ENCODE measurements at regions not wholly inside any gene's neighbourhood (a gene's known extent, or its start where the extent isn't known, plus 50 kb on each side); places are given as distances from the start of the nearest gene placed in this dataset.

DNA sequence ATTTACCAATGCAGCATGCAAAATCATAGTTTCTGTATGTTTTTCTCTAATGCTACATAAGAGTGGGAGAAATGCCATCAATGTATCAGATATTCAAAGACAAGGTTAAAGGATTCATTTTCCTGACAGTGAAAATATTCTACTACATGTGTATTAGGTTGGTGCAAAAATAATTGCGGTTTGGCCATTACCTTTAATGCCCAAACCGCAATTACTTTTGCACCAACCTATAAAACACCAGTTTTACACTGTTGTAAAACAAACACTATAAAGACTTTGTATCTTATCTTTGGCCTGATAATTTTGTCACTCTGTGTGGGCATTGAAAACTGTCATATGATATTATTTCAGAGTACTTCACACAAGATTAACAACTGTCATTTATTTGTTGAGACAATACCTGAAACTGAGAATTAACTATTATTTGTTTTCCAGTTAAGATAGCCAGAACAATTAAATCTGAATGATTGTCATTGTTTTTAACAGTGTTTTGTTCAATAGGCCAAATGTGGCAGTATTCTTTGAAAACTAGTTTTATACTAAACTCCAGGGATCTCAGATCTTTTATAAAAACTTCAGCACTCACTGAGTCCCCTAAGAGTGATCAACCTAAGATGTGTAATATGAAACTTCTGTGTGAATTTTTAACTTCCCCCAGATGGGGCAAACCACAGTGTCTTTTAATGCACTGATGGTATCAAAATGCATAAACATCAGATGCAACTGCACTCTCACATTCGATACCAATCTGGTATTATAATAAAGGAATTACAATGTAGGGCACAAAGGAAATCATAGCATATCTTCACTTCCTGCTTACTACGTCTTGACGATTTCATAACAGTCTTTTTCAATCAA, 53.8 kb upstream of the FBN2 start:
- DNase-seq: no peak

DNA sequence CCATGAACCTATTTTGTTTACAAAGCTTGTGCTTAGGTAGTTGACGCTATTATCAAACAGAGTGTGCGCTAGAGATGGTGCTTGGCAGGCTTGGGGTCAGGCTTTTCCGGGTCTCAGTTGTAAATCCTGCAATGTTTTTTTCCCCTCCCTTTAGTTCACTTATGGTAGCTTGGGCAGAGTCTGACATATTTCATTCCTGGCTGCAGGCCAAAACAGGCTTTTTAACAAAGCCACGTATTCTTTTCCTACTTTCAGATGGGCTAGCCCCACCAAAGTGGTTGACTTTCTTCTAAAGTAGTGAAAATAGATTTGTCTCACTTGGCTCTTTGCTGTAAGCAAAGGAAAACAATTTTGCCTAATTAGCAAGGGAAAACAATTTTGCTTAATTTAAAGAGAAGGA, 58.0 kb upstream of the FBN2 start:
- DNase-seq: peak; percentile 4

DNA sequence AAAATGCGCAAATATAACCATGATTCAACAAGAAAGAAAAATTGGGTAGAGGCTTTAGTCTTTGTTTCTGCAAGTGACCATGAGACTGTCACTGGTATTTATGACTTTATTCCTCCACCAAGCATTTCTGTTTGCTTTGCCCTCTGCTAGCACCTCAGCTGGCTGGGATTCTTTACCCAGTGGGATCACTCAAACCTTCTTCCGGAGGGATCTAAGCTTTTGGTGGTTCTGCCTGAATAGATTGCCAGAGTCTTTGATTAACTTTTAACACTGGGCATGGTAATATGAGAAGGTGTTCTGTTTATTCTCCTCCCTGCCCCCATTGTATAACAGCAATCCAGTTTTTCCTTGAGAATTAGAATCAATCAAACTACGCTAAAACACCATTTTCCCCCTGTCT, 59.1 kb upstream of the FBN2 start:
- no peak for DNase-seq

DNA sequence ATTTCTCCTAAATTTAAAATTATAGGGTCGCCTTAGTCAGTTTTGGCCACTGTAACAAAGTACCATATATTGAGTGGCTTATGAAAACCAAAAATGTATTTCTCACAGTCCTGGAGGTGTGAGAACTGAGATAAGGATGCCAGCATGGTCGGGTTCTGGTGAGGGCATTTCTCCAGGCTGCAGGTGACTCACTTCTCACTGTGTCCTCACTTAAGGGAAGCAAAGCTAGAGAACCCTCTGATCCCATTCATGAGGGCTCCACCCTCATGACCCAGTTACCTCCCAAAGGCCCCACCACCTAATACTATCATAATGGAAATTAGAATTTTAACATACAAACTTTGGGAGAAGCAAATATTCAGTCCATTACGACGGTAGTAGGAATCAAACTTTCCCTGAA, 75.1 kb upstream of the FBN2 start:
- no peak for DNase-seq

DNA sequence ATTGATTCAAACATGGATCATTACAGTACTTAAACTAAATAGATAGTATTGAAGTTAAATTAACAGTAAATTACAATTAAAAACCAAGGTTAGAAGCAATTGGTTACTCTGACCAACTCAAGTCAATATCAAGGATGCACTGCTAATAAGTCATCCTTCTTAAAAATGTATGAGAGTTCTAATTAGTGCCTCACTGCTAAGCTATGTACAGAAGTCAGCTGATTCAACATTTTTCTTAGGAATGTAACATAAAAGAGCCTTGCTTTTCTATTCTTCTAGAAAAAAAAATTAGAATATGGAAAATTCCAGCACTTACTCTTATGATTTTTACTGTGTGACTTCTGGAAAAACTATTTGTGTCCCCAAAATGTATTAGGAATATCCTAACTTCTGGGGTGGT, 75.7 kb upstream of the FBN2 start:
- no peak for DNase-seq

DNA sequence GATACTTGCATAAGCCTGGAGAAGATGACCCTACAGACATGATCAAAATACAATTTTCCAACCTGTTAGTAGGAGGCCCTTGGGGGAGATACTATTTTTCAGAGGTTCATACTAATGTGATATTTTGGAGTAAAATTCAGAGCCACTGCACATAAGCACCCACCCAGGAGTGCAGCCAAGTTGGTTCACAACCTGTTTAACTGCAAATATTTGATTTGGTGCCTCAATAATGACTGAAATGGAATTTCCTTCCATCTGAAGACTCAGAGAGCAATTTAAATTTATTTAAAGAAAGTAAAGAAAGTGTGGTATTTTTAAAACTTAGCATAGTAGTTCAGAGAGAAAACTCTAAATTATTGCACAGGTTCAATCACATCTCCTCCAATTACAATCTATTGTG, 77.5 kb upstream of the FBN2 start:
- no peak for DNase-seq

DNA sequence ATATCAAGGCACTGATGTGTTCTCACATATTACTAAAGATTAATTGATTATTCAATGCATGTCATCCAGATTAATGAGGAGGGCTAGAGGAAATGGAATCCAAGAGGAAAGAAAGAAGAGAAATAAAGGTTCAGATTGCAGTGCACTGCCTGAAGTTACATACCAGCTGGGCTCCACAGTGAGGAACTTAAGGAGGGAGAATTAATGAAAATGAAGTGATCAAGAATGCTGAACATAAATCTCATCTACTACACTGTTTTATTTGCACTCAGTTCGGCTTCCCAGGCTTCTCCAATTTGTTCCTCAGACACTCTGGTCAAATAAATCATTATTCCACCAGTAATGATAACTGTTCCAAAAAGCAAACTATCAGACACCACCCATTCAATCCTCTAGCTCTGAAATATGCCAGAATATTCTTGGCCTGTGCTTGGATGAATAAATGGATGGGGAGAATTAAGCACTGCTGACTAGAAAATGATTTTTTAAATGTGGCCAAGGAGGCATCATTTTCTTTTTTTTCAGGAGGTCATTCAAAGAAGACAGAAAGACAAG, 88.6 kb upstream of the FBN2 start:
- no peak for DNase-seq

DNA sequence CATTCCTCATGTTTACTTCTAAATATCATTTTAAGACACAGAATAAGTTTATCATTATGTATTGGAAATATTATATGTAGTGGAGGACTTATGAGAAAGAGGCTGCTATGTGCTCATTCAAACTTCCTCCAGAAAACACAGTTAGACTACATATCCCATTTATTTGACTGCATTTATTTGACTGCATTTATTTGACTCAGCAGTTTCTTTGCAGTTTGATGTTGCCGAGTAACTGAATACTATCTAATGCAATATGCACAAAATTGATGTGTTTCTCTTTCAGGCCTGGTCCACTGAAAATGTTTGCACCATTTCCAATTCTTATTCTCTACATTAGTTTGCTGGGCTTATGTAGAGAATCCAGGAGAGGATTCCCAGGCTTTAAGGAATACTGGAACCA, 89.9 kb upstream of the FBN2 start:
- DNase-seq: no peak

DNA sequence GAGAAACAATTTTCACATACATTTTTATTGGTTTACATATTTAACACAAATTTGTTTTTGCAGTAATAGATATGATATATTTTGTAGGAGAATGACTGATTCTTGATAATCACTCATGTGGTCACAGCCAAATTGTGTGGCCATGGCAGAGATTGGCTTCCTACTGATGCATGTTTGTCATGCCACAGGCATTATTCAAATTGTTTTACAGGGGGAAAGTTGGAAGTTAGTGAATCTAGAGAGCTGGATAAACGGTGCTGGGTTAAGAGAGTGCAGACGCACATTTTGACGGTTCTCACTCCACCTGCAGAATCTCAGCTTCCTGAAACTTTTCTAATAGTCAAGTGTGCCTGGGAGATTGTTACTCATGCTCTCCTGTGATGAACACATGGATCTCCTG, 91.1 kb upstream of the FBN2 start:
- DNase-seq: no peak

DNA sequence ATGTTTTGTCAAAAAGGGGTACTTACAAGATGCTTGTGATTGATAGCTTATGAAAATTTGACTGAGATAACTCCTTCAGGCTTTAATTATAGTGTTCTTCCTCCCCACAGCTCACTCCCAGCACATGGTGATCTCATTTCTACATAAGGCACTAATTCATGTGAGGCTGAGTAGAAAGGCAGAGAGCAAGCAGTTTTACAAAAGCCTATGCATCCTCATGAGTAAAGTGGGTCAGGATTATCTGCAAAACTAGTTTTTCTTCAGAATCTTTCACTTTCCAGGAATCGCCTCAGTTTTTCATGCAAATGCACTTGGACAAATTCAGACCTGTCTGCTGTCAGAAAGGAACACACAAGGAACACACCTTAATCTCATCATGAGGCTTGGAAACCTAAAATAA, 92.1 kb upstream of the FBN2 start:
- DNase-seq: no peak

DNA sequence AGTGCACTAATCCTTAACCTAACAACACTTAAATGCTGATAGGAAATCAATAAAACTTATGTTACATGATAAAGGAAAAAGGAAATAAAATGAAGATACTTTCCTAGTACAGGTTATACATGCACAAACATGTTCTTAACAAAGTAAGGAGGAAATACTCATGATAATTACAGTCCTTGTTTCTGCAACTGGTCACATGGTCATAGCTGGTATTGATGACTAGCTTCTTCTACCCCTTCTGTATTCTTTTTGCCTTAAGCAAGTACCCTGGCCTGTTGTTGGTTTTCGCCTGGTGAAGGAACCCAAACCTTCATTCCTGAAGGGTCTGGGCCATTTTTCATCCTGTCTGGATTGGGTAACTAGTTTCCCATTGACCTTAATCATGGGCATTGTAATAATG, 93.7 kb upstream of the FBN2 start:
- DNase-seq: no peak

DNA sequence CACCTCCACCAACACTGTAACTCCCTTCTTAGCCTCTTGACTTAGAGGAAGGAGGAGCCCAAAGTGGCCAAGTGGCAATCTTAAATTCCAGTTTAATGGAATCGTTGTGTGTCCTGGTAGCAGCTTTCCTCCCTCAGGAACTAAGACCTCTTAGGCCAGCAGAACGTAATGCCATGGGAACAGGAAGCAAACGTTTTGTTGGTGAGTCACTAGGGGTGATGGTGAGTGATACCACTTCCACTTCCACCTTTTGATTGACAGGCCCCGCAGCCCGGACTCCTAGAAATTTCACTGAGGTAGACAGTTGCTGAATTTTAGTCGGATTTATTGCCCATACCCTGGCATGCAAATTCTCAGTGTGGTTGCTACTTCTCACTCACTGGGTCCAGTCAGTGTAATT, 94.2 kb upstream of the FBN2 start:
- no peak for DNase-seq

DNA sequence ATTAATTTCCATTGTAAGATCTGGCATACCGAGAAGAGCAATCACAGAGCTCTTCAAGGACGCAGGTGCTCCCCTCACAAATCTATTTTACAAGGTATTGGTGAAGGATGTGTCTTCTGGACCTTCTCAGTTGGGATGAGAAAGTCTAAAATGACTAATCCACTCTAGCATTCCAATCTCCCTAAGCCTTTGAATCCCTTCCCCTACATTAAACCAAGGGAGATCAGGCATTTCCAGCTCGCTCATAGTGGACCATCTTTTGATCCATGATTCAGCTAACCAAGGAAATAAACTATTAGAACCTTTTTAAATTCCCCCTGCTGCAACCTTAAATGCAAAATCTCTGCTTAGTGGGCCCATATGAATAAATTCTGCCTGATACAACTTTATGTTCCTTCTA, 95.9 kb upstream of the FBN2 start:
- DNase-seq: no peak

DNA sequence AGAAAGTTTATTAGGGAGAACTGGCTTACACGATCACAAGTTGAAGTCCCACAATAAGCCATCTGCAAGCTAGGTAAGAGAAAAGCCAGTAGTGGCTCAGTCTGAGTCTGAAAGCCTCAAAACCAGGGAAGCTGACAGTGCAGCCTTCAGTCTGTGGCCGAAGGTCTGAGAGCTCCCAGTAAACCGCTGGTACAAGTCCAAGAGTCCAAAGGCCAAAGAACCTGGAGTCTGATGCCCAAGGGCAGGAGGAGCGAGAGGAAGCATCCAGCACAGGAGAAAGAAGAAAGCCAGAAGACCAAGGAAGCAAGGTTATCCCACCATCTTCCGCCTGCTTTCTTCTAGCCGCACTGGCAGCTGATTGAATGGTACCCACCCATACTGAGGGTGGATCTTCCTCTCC, 97.3 kb upstream of the FBN2 start:
- DNase-seq: no peak

DNA sequence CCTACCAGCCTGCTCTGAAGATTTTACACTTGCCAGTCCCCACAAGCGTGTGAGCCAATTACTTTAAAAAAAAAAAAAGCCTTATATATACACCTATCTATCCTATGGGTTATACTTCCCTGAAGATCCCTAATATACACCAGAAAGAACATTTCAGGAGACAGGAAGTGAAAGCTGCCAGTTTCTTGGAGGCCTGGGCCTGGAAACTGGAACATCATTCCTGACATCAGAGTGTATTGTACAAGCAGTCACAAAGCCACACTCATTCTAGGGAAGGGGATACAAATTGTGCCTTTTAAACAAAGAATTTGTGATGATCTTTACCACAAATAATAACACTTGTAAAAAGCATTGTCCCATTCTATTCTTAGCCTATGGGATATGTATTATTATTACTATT, 98.3 kb upstream of the FBN2 start:
- no peak for DNase-seq

DNA sequence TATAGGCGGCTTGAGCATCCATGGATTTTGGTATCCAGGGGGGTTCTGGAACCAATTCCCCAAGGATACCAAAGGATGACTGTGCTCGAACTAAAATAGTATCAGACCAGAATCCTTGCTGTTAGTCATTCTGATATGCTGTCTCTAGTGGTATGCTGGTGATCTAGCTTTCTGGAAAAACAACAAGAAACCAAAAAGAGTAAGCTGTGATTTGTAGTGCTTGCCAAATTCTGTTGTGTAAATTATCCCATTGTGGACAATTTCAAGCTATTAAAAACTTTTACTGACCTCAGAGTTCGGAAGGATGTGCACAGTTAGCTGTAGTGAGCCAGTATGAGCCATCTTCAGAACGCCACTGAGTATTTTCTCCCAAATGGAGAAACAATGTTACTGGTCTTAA, 99.0 kb upstream of the FBN2 start:
- no peak for DNase-seq

DNA sequence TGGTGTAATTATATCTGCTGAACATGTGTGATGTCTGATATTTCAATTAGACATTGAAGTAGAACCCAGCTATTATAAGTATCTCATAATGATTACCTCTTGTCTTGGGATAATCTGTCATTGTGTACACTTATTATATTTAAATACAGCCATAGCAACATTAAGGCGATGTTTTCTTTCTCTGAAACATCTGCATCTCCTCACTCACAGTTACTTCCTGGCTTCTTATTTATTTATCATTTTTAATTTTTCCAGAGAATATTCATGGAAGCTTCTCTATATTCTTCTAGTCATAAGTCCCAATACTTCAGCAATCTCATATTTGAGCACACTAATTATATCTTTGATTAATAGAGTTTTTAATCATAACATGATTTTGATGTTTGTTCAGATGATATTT, 103.8 kb upstream of the FBN2 start:
- DNase-seq: no peak

DNA sequence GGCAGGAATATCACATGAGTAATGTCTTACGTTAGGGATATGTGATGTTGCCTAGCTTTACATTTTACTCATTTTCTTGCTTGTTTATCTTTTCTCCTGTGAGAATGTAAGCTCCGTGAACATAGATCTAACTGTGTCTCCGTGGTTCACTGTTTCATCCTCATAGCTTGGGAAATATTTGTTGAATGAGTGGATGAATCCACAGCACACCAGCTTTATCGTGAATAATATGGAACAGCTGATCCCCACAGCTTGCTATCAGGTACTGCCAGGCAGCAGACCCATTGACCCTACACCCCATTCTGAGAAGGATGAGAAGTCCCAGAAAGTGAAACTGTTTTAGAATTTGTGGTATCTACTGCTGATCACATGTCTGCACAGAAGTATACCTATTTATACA, 106.8 kb upstream of the FBN2 start:
- DNase-seq: no peak

DNA sequence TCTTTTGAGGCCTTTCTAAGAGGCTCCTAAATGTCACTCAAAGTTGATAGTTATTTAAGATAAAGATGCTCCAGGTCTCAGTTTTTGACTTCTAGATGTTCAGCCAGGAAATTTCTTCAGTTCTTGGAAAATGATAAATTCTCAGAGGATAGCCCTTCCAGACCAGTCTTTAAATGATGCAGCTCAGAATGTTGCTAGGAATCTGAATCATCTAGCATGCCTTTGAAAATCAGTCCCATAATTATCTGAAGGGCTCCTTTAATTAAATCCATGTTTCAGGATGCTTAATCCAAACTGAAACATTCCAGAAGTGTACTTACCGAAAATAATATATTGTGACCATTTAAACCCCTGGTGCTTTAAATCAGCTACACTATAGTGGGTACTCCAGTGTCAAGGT, 107.5 kb upstream of the FBN2 start:
- DNase-seq: no peak

DNA sequence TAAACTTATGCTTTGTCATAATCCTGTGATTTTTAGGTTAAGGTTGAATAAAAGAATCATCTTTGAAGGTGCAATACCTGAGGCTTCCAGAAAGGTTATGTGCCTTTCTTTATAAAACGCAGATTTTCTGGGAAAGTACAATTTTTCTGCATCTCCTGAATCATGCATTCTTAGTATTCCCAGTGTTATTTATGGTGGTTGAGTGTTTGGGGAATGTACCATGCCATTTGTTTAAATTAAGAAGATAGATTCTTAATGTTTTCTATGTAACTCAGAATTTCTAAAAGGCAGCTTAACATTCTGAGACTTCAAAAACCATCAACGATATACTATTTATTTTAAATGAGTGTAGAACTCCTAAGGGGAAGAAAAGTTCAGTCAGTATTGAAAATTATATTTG, 108.1 kb upstream of the FBN2 start:
- no peak for DNase-seq

DNA sequence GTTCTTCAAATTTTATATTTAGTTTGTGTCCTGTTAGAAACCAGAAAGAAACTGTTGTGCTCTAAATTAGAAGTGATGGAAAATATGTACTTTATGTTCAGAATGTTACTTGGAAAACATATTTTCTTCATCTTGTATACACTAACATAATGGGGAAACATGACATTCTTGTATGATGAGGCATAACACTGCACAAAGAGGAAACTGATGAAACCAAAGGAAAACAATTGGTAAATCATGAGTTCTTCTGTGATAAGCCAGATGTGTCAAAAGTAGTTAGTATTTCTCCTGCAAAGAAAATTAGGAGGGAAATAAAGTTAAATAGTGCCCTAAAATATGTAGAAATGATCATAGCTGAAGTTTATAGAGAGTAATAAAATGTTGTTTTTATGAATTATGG, 111.1 kb upstream of the FBN2 start:
- DNase-seq: no peak

DNA sequence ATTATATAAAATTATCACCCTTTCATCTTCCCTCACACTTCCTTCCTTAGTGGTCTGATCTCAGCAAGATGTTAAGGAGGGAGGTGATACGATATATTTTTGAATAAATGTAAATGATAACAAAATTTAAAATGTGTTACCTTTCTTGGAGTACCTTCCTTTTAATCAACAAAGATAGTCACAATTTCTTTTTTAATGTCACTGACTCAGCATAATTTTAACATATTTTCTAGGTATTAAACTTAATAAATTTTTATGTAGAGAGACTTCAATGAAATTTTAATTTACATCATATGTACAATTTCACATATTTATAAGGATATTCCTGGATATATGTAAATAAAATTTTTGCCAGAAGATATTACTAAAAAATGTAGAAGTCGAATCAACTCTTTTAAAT, 125.0 kb upstream of the FBN2 start:
- no peak for DNase-seq

DNA sequence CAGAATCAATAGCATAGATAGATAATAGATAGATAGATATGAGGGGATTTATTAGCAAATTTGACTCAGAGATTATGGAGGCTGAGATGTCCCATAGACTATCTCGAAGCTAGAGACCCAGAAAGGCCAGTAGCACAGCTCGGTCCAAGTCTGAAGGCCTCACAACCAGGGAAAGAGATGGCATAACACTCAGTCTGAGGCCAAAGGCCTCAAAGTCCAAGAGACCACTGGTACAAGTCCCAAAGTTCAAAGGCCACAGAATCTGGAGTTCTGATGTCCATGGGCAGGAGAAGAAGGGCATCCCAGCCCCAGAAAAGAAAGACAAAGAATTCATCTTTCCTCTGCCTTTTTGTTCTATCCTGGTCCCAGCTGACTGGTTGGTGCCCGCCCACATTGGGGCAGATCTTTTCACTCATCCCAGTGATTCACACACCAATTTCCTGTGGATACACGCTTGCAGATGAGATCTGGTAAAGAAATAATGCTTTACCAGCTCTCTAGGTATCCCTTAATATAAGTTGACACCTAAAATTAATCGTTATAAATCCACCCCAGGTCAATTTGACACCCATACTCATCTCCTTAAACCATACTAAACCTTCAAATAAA, 127.8 kb upstream of the FBN2 start:
- no peak for DNase-seq

DNA sequence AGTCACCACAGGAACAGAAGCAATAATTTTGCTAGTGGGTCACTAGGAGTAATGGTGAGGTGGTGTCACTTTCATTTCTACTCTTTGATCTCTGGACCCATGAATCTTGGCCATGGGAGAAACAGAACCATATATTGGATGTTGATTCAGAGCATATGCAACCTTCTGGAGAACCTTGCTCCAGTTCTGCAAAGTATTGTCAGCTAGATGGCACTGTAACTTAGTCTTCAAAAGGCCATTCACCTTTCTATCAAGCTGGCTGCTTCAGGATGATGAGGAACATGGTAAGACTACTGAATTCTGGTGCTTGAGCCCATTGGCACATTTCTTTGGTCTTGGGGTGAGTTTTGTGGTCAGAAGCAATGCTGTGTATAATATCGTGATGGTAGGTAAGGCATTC, 129.1 kb upstream of the FBN2 start:
- no peak for DNase-seq

DNA sequence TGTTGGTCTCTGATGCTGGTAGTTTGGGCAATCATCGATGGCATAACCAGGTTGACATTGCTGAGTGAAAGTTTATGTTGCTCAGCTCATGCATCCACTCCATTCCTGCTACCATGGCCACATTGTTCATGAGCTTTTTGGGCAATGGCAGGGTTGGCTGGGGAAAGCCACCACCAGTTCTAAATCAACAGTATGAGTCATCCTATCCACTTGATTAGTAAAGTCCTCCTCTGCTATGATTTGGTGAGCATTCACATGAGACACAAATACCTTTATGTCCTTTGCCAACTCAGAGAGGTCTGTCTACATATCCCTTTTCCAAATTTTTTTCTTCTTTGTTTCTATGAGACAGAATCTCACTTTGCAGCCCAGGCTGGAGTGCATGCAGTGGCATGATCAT, 129.7 kb upstream of the FBN2 start:
- DNase-seq: no peak

Measured in RPMI8226 (cell line).